Retinal pigment epithelial cell (primary cell): ENCODE measurements at regions not wholly inside any gene's neighbourhood (a gene's known extent, or its start where the extent isn't known, plus 50 kb on each side); places are given as distances from the start of the nearest gene placed in this dataset.

Source experiments
- DNase-seq: peaks from one replicate; pipeline ENCODE4 v3.0.0-alpha.2; 2010; ENCODE audit warnings: low read depth
- H3K4me3 ChIP-seq: 2 replicates; pipeline ENCODE4 v1.5.1; 2011; ENCODE audit warnings: mild to moderate bottlenecking, low read length, control low read depth, moderate library complexity
- TF ChIP-seq, protein P1 (sequence below): conservative IDR thresholded peaks from 2 replicates; pipeline ENCODE4 v1.5.1; 2011; ENCODE audit warnings: low read depth, low read length, control low read depth, inconsistent platforms

DNA sequence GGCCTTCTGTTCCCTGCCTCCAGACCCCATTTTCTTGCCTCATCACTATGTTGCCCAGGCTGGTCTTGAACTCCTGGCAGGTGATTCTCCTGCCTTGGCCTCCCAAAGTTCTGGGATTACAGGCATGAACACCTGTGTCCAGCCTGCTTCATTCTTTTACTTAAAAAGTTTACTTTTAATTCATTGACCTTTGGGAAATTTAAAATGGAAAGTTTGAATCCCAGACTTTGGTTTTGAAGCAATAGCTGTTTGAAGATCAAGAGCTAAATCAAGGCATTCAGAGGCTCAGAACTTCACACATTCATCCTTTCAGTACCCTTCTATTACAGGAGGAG lies 79.3 kb upstream of the SESTD1 start:
- DNase-seq = no peak
- H3K4me3 ChIP-seq = no peak overlapping the region
- TF ChIP-seq, protein P1, sequence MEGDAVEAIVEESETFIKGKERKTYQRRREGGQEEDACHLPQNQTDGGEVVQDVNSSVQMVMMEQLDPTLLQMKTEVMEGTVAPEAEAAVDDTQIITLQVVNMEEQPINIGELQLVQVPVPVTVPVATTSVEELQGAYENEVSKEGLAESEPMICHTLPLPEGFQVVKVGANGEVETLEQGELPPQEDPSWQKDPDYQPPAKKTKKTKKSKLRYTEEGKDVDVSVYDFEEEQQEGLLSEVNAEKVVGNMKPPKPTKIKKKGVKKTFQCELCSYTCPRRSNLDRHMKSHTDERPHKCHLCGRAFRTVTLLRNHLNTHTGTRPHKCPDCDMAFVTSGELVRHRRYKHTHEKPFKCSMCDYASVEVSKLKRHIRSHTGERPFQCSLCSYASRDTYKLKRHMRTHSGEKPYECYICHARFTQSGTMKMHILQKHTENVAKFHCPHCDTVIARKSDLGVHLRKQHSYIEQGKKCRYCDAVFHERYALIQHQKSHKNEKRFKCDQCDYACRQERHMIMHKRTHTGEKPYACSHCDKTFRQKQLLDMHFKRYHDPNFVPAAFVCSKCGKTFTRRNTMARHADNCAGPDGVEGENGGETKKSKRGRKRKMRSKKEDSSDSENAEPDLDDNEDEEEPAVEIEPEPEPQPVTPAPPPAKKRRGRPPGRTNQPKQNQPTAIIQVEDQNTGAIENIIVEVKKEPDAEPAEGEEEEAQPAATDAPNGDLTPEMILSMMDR = no peak

DNA sequence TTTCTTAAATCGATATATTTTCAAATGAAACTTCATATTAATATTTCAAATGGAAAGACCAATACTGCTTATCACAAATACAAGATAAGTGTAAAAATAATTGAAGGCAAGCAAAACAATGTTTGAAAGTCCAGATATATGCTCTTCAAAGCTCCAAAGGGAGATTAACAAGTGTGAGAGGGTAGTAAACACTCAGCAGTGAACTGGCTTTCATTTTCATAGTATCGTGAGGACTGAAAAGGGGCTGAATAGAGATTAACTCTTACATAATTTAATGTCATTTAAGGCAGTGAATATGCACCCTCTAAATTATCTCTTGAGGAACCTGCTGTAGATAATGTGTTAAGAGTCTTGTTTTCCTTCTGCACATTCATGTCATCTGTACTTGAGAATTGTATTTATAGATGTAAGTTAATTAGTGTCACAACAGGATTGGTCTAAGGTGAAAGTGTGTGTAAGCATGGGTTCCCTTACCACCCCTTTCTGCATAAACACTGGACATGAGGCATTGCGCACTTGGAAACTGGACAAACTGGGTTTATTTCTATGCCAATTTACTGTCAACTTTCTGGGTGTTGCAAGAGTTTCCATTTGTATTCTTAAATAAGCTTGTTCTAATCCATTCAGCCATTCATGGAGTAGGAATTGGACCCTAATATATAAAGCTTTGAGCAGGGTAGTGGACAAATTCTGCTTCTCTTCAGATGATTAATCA lies 76.7 kb upstream of the SESTD1 start:
- no peak overlapping the region for H3K4me3 ChIP-seq
- TF ChIP-seq, protein P1 = no peak
- no peak for DNase-seq

DNA sequence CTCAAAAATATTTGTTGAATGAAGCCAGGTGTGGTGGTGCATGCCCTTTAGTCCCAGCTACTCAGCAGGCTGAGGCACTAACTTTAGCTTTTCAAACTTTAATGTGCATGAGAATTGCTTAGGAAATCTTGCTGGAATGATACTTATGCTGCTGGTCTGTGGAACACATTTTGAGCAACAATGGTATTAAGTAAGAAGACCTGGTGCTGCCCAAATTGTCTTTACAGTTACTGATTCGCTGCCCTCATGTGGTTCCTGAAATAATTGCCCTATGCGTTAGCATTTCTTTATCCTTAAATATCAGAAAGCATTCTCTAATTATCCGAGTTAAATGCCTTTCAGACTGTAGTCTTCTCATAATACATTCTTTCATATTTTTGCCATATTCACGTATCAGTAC lies 76.0 kb upstream of the SESTD1 start:
- DNase-seq = no peak
- TF ChIP-seq, protein P1 = peak; percentile 44
- H3K4me3 ChIP-seq = no peak overlapping the region

DNA sequence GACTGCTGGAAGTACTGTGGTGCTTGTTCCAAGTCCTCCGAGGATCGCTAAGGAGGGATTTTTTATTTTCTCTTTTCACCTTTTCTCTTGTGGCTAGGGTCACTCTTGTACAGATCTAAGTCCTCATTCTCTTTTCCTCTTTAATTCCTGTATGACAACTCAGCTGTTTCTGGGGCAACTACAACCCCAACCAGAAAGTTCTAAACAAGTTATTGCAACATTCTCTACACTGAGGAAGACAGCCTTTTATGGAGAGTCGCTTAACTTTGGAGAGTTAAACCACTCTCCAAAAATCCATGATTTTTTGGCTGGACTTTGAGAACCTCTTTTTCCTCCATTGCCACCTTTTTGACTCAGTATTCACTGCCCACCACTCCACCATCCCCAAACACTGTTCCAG lies 74.0 kb upstream of the SESTD1 start:
- H3K4me3 ChIP-seq = no peak overlapping the region
- DNase-seq = no peak
- TF ChIP-seq, protein P1 = no peak

DNA sequence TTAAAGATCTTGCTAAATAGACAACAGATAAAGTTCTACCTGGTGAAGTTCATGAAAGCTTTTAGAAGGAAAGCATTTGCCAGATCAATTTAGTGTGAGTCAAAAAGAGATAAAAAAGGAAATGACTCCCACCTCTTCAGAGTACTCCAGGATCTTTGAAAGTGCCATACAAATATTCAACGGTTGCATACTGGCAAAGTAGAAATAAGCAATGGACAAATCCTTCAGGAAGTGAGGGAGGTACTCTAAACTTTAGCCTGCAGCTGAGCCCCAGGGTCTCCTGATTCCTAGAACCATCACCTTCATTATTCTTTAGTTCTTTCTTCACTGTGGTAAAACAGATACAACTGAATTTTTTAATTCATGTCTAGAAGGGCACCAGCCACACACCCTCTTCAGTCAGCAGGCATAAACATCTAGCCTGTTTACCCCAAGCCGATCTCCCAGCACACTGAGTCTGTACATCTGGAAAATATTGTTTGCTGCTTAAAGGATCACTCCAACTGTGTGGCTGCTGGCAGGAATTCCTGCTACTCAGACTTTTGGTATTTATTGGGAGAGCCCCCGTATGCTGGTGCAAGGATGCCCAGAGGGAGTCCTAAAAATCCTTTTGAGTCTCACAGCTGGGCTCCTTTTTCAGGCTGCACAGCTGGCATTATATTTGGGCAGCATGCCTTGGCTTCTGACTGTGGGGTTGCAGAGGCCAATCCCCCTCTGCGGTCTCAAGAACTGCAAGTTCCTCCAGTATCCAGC lies 72.3 kb upstream of the SESTD1 start:
- TF ChIP-seq, protein P1 = no peak
- no peak overlapping the region for H3K4me3 ChIP-seq
- no peak for DNase-seq

DNA sequence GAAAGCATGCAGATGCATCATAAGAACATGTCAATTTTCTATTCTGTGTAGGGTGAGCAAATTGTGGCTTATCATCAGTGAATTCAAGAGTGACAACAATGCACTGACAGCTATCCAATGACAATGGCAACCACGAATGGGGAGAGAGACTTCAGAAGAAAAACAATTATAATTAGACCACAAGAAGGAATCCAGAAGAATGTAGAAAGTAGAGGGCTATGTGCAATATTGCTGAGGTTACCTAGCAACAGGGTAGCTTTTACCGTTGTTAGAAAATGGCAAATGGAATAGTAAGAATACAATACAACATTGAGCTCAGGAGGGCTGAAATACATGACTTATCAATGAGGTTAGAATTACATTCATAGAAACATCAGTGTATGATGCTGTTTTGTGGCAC lies 71.1 kb upstream of the SESTD1 start:
- no peak for DNase-seq
- TF ChIP-seq, protein P1 = no peak
- no peak overlapping the region for H3K4me3 ChIP-seq

DNA sequence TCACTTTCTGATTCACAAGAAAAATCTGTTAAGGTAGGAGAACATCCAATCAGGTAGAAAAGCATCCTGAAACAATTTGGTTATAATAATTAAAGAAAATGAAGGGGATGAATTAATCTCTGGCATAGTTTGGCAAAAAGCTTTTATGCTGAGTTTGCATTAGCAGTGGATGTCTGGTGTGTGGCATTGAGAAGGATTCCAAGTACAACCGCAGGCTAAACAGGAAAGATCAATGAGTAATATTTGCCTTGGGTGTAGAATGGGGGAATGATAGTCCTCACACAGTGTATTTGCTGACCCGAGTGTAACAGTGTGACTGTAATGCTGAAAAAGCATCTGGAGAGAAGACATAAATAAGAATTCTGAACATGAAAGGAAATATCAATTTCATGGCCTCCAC lies 68.3 kb upstream of the SESTD1 start:
- DNase-seq = no peak
- TF ChIP-seq, protein P1 = no peak
- H3K4me3 ChIP-seq = no peak overlapping the region
